ENCODE measurements at regions not wholly inside any gene's neighbourhood (a gene's known extent, or its start where the extent isn't known, plus 50 kb on each side); places are given as distances from the start of the nearest gene placed in this dataset.

- no peaks in the 10 kb centered on the region for H3K36me3 ChIP-seq
- H3K27me3 ChIP-seq = no peaks in the 10 kb centered on the region
- no peaks in the 10 kb centered on the region for H3K4me1 ChIP-seq
- no peak for ATAC-seq
- DNase-seq = no peak
- H3K27ac ChIP-seq = no peak overlapping the region
- no peaks in the 10 kb centered on the region for H3K9me3 ChIP-seq
- in situ Hi-C loops (cut with MboI; ENCODE audit: low sequenced_read_pairs in 4 of 4) (loop anchor here in 1 of 4 donors (25.0 kb wide), 1 partner anchor 110 kb away; no protein-coding TSS in a partner anchor), intact Hi-C loops (cut with DNase I; ENCODE audit: low total_unique reads) (no loop called here)
- H3K4me3 ChIP-seq = no peak overlapping the region
- TF ChIP-seq CTCF (IDR thresholded peaks at IDR 0.05 in 4 of 5, conservative IDR thresholded peaks at IDR 0.05 in 1 of 5) = no peak
- no peak for TF ChIP-seq POLR2A (IDR thresholded peaks at IDR 0.05)
Observed at GRCh38 chr21:20802631-20803260, 195.5 kb upstream of the NCAM2 start.

GRCh38 chr21:20811702-20812101 lies 186.5 kb upstream of the NCAM2 start:
- in situ Hi-C loops (cut with MboI; ENCODE audit: low sequenced_read_pairs in 4 of 4) = loop anchor here in 1 of 4 donors (25.0 kb wide), 1 partner anchor 101 kb away; no protein-coding TSS in a partner anchor
- DNase-seq = no peak
- H3K27me3 ChIP-seq = no peaks in the 10 kb centered on the region

GRCh38 chr21:20814090-20814489 lies 184.1 kb upstream of the NCAM2 start:
- intact Hi-C loops (cut with DNase I; ENCODE audit: low total_unique reads) = no loop called here
- Histone ChIP-seq H3K9me3 (no peaks in the 10 kb centered on the region), H3K27ac (no peak overlapping the region), H3K27me3 (no peaks in the 10 kb centered on the region), H3K4me1 (no peaks in the 10 kb centered on the region), H3K36me3 (no peaks in the 10 kb centered on the region), H3K4me3 (no peak overlapping the region)
- TF ChIP-seq CTCF (IDR thresholded peaks at IDR 0.05 in 4 of 5, conservative IDR thresholded peaks at IDR 0.05 in 1 of 5) (no peak), POLR2A (IDR thresholded peaks at IDR 0.05) (no peak)
- ATAC-seq (no peak), DNase-seq (no peak)
- in situ Hi-C loops (cut with MboI; ENCODE audit: low sequenced_read_pairs in 4 of 4) = loop anchor here in 1 of 4 donors (25.0 kb wide), 1 partner anchor 98 kb away; no protein-coding TSS in a partner anchor

More at GRCh38 chr21:20811702-20812101, 186.5 kb upstream of the NCAM2 start:
- Histone ChIP-seq H3K4me3 (no peak overlapping the region), H3K9me3 (no peaks in the 10 kb centered on the region), H3K36me3 (no peaks in the 10 kb centered on the region), H3K4me1 (no peaks in the 10 kb centered on the region), H3K27ac (no peak overlapping the region)
- TF ChIP-seq POLR2A (IDR thresholded peaks at IDR 0.05) (no peak), CTCF (IDR thresholded peaks at IDR 0.05 in 4 of 5, conservative IDR thresholded peaks at IDR 0.05 in 1 of 5) (no peak)
- ATAC-seq = no peak
- intact Hi-C loops (cut with DNase I; ENCODE audit: low total_unique reads) = no loop called here

- intact Hi-C loops (cut with DNase I; ENCODE audit: low total_unique reads) = no loop called here
- ATAC-seq (no peak), DNase-seq (no peak)
- H3K36me3 ChIP-seq = no peaks in the 10 kb centered on the region
- TF ChIP-seq POLR2A (IDR thresholded peaks at IDR 0.05) (no peak), CTCF (IDR thresholded peaks at IDR 0.05 in 4 of 5, conservative IDR thresholded peaks at IDR 0.05 in 1 of 5) (no peak)
- H3K4me3 ChIP-seq = no peak overlapping the region
- in situ Hi-C loops (cut with MboI; ENCODE audit: low sequenced_read_pairs in 4 of 4) = loop anchor here in 1 of 4 donors (25.0 kb wide), 1 partner anchor 90 kb away; no protein-coding TSS in a partner anchor
- no peak overlapping the region for H3K27ac ChIP-seq
- H3K27me3 ChIP-seq = no peaks in the 10 kb centered on the region
- H3K4me1 ChIP-seq = no peaks in the 10 kb centered on the region
- no peaks in the 10 kb centered on the region for H3K9me3 ChIP-seq
Observed at GRCh38 chr21:20822666-20823065, 175.5 kb upstream of the NCAM2 start.

Measured in gastrocnemius medialis (tissue), 4 donors.